HG02852 (cell line): ENCODE measurements at regions not wholly inside any gene's neighbourhood (a gene's known extent, or its start where the extent isn't known, plus 50 kb on each side); places are given as distances from the start of the nearest gene placed in this dataset.

Experiments used
- ATAC-seq: cut with Tn5 transposase; IDR thresholded peaks from one replicate; pipeline ENCODE4 v1.9.1; 2021; ENCODE audit warnings: mild to moderate bottlenecking, moderate library complexity; ENCODE audit not compliant: unreplicated experiment

DNA sequence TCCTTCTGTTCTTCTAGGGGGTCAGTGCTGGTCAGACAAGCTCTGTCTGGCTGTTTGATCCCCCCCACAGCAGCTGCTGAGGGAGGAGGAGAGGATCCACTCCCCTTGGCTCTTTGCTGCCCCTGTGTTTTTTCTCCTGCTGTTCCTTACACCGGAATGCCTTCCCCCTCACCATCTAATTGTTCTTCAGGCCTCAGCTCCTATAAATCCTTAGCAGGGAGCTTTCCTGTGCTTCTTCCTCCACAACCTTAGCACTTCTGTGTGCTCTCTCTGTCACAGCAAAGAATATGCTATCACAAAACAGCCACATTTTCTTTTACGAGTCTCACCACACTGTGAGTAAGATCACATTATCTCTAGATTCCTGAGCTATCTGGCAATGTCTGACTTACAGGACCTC, 196.6 kb downstream of the OTOR start:
- no peak for ATAC-seq

DNA sequence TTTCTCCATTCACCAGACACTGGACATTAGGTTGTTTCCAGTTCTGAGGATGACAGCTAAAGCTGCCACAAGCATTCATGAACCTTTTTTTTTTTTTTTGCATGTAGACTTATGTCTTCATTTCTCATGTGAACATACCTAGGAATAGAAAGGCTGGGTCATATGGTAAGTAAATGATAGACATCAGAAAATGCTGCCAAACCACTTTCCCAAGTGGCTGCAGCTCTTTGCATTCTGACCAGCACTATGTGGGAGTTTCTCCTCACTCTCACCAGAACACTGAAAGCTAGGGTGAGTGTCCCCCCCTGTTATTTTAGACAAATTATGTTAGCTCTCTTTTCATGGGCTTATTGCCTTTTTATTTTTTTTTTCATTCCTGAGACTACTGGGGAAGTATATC, 197.5 kb downstream of the OTOR start:
- no peak for ATAC-seq

DNA sequence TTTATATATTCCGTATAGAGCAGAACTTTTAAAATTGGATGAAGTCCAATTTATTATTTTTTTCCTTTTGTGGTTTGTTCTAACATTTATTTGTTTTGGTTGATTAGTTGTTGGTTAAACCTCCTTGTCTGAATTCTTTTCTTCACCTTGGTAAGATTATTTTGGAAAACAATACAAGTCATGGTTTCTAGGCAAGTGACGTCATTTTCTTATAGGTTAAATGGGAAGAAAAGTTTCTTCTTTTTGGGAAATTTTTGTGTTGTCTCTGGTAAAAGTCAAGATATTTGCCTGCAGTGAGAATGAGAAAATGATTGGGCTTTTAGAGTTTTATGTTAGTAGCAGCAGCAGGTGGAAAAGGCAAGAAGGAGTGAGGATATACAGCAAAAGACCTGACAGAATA, 197.9 kb downstream of the OTOR start:
- ATAC-seq, result no peak

DNA sequence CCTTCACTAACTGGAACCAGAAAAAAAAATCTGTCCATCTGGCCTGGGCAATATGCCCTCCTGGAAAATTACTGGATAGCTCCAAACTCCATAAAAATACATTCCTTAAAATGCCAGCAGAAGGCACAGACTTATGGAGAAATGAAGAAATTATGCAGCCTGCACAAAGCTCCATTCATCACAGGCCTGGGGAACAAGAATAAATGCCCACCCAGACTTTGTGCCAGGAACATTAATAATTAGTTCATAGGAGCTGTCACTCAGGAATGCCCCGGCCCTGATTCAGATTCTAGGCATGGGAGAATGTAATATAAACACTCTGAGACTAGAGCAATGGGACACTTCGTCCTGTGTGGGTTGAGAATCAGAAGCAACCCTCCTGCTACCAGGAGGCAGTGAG, 199.3 kb downstream of the OTOR start:
- ATAC-seq, result no peak

GRCh38 chr20:16951876-16952275, 203.7 kb downstream of the OTOR start:
- ATAC-seq, result no peak

DNA sequence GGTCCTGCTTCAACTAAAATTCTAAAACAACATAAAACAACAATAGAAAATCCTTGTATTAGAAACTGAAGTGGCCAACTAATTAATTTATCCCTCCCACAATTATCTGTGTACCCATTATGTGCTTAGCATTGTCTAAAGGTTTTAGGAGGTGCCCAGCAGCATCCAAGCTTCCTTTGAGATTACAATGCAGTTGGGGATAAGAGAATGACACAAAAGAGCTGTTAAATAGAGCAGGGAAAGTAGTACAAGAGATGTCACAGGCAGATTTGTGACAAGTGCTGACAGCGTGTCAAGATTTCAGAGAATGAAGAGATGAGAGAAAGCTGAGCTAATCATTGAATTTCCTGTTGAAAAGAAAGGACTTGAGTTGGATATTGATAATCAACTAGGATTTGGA, 204.8 kb downstream of the OTOR start:
- no peak for ATAC-seq

DNA sequence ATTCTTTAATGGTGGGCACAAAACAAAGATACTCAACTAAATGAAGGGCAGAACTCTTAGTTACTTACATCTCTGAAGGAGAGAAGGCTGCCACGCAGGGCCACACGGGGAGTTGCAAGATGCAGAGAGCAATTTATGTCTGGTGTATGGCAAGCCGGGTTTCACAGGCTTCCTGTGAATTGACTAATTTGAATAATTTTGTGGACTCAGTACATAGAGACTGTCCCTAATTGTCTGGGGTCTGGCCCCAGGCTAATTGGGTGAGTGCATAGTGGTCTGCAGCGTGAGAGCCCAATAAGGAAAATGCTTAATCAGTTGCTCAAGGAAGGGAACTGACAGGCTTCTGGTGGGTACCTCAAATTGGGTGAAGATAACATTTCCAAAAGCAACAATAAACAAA, 205.7 kb downstream of the OTOR start:
- no peak for ATAC-seq

GRCh38 chr20:16955462-16955861, 207.3 kb downstream of the OTOR start:
- no peak for ATAC-seq

GRCh38 chr20:16955971-16956370, 207.8 kb downstream of the OTOR start:
- no peak for ATAC-seq

DNA sequence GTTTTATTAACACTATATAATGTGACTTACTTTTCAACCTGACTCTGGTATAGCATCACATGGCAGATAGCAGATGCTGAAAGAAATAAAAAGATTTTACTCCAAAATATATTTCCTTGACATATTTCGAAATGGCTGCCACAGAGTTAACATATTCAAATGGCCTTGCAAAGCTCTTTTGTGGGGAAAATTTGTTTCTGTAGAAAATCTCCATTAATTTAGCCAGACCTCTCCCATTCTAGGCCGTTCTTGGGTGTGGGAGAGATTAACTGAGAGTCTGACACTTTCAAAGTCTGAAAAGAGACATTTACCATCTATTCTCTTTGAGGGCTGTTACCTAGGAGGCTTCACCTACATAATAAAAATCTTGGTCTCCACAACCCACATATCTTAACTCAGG, 217.2 kb downstream of the OTOR start:
- no peak for ATAC-seq

DNA sequence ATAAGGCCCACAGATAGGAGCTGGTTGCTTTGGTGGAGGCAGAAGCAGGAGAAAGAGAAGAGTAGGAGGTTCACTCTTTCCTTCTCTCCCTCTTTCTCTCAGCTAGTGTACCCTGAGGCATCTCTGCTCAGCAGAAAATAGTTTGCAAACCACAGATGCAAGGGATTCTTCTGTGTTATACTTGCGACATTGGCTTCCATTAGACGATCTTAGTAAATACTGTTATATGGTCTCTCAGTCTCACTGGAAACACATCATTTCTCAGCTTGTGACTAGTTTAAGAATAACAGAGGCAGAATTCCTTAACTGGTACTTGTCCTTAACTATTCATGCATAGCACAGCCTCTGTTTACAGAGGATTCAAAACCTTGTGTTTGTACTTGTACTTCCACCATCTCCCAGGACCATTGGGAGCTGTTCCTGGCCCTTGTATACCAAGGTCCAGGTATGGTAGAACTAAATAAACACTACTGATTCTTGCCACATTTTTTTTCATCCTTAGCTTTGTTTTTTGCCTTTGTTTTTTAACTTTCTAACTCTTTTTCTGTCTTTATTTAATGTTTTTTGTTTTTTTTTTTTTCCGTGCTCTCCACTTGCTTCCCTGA, 218.2 kb downstream of the OTOR start:
- ATAC-seq, result no peak

GRCh38 chr20:16968099-16968498, 219.9 kb downstream of the OTOR start:
- ATAC-seq, result no peak

DNA sequence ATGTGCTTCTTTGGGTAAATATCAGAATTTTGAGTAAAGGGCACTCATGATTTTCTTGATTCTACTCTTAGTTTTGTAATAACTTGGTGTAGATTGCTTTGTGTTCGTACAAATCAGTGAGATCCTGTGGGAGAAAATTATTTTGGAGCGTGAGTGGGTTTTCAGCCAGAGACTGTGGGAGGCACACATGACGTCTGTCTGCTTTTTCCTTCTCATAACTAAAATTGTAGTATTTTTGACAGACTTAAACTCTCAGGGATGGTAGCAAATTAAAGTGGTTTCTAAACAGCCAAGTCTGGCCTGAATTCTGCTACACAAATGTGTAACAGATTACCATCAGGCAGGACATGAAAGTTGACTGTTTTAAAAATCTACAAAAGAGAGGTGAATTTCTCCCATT, 222.6 kb downstream of the OTOR start:
- ATAC-seq, result no peak

GRCh38 chr20:16974080-16974854, 226.1 kb downstream of the OTOR start:
- ATAC-seq, result no peak

GRCh38 chr20:16974855-16975162, 226.7 kb downstream of the OTOR start:
- ATAC-seq, result no peak

- ATAC-seq, result no peak
Measured at GRCh38 chr20:16975682-16976081, 227.5 kb downstream of the OTOR start.

- no peak for ATAC-seq
Measured at GRCh38 chr20:16978497-16978896, 230.3 kb downstream of the OTOR start.

DNA sequence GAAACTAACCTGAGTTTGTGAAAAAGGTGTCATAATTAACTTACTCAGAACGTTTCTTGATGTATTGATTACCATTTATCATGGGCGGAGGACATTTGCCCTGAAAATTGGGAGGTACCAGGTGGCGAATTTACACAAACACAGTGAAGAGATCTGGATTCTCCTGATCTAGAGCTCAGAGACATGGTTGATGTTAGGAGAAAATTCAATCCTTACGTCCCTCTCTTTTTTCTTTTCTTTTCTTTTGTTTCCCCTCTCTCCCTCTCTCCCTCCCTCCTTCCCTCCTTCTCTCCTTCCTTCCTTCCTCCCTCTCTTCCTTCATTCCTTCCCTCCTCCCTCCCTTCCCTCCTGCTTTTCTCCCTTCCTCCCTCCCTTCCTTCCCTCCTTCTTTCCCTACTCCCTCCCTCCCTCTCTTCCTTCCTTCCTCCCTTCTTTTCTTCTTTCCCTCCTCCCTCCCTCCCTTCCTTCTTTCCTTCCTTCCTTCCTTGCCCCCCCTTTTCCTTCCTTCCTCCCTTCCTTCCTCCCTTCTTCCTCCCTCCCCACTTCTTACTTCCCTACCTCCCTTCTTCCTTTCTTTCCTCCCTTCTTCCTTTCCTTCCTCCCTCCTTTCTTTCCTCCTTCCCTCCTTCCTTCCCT, 234.1 kb downstream of the OTOR start:
- ATAC-seq, result no peak

DNA sequence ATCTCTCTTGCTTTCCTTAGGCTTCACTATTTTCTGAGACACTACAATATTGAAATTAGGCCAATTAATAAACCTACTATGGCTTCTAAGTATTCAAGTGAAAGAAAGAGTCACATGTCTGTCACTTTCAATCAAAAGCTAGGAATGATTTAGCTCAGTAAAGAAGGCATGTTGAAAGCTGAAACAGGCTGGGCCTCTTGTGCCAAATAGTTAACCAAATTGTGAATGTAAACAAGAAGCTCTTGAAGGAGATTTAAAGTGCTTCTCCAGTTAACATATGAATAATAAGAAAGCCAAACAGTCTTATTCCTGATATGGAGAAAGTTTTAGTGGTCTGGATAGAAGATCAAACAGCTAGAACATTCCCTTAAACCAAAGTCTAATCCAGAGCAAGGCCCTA, 236.3 kb downstream of the OTOR start:
- ATAC-seq, result no peak

GRCh38 chr20:17003170-17003870, 223.5 kb upstream of the PCSK2 start:
- no peak for ATAC-seq

DNA sequence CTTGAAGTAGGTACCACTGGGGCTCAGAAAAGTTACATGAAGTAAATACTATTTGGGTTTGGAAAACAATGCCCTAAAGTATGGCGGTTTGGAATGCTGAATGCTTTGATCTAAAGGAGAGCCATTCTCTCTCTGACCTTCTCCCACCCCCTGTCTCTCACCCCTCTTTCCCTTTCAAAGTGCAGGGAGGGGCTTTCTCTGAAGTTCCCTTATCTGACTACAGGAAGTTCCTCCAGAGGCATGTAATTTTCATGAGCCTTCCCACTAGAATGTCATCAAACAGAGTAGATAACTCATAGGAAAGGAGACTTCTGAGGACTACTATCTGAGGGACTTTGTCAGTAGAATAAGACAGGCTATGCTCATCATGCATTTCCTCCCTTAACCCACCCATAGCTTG, 216.7 kb upstream of the PCSK2 start:
- ATAC-seq, result no peak
